PC-3 (cell line): ENCODE measurements at regions not wholly inside any gene's neighbourhood (a gene's known extent, or its start where the extent isn't known, plus 50 kb on each side); places are given as distances from the start of the nearest gene placed in this dataset.

Experiments used
- ATAC-seq: fragments of 200-7000 bp; cut with Tn5 transposase; 2 replicates; pipeline ENCODE4 v1.9.1; 2020; ENCODE audit warnings: mild to moderate bottlenecking, moderate library complexity
- BruUV-seq: library from RNA; stranded (reverse); fragments of 400-500 nt; replicated peaks from 2 replicates; lab custom pipeline; 2021; lab: Mats Ljungman, UMichigan
- CTCF ChIA-PET: fragments of 300-600 bp; sonication (Branson Sonifier 250); formaldehyde crosslinking; loops from one replicate; lab custom pipeline; 2022; ENCODE audit warnings: antibody characterized with exemption; lab: Charles Lee
- POLR2A ChIA-PET: fragments of 300-600 bp; sonication (Branson Sonifier 250); formaldehyde crosslinking; loops from one replicate; lab custom pipeline; 2022; ENCODE audit warnings: antibody characterized with exemption; ENCODE audit not compliant: unreplicated experiment; lab: Charles Lee
- DNase-seq: peaks from one replicate; pipeline ENCODE4 v3.0.0-alpha.2; 2015
- H2AFZ ChIP-seq: fragments of 300-600 bp; sonication (generic); 2 replicates; pipeline ENCODE4 v1.6.0; 2016; ENCODE audit warnings: antibody characterized with exemption, low read length
- H3F3A ChIP-seq: fragments of 300-600 bp; sonication (generic); one replicate; pipeline ENCODE4 v1.6.0; 2017; ENCODE audit warnings: antibody characterized with exemption, low read length, control low read depth, mild to moderate bottlenecking; ENCODE audit not compliant: unreplicated experiment
- H3K27ac ChIP-seq: fragments of 300-600 bp; sonication (generic); 2 replicates; pipeline ENCODE4 v1.5.1; 2016; ENCODE audit warnings: mild to moderate bottlenecking, low read length
- H3K27me3 ChIP-seq: fragments of 300-600 bp; sonication (generic); 2 replicates; pipeline ENCODE4 v1.6.1; 2016; ENCODE audit warnings: low read length, mixed read lengths
- H3K36me3 ChIP-seq: fragments of 300-600 bp; sonication (generic); 2 replicates; pipeline ENCODE4 v1.6.1; 2016; ENCODE audit warnings: low read depth, mixed run types, low read length, mixed read lengths
- H3K4me1 ChIP-seq: fragments of 300-600 bp; sonication (generic); 2 replicates; pipeline ENCODE4 v1.5.1; 2016; ENCODE audit warnings: low read length; ENCODE audit not compliant: insufficient read depth
- H3K4me2 ChIP-seq: fragments of 300-600 bp; sonication (generic); 2 replicates; pipeline ENCODE4 v1.6.0; 2016; ENCODE audit warnings: low read length
- H3K4me3 ChIP-seq: fragments of 300-600 bp; sonication (generic); 2 replicates; pipeline ENCODE4 v1.5.1; 2016; ENCODE audit warnings: mild to moderate bottlenecking, low read length, mixed read lengths
- H3K79me2 ChIP-seq: fragments of 300-600 bp; sonication (generic); 2 replicates; pipeline ENCODE4 v1.6.1; 2017; ENCODE audit warnings: low read length, mixed read lengths
- H3K9ac ChIP-seq: fragments of 300-600 bp; sonication (generic); 2 replicates; pipeline ENCODE4 v1.6.0; 2016; ENCODE audit warnings: mild to moderate bottlenecking, low read length
- H3K9me2 ChIP-seq: fragments of 300-600 bp; sonication (generic); replicated peaks from 2 replicates; pipeline ENCODE4 v1.6.1; 2016; ENCODE audit warnings: mixed run types, low read length, mixed read lengths
- H3K9me3 ChIP-seq: fragments of 300-600 bp; sonication (generic); 2 replicates; pipeline ENCODE4 v1.6.1; 2016; ENCODE audit warnings: low read length, mixed read lengths
- H4K20me1 ChIP-seq: fragments of 300-600 bp; sonication (generic); 2 replicates; pipeline ENCODE4 v1.6.1; 2016; ENCODE audit warnings: low read length, mixed read lengths
- EZH2 ChIP-seq: fragments of 300-600 bp; sonication (generic); IDR thresholded peaks from one replicate; pipeline ENCODE4 v1.6.1; 2017; ENCODE audit warnings: antibody characterized with exemption, mild to moderate bottlenecking, low read length; ENCODE audit not compliant: unreplicated experiment
- EZH2phosphoT487 ChIP-seq: fragments of 300-600 bp; sonication (generic); IDR thresholded peaks from 2 replicates; pipeline ENCODE4 v1.6.1; 2018; ENCODE audit warnings: mild to moderate bottlenecking, antibody characterized with exemption, low read length, borderline replicate concordance
- intact Hi-C: fragments of 100-400 bp; cut with micrococcal nuclease; formaldehyde crosslinking; loops from 2 replicates; pipeline ENCODE4 v1.9.0; 2023
- TF ChIP-seq, protein P1 (sequence below): fragments of 300-600 bp; sonication (generic); conservative IDR thresholded peaks from 2 replicates; pipeline ENCODE4 v1.5.1; 2017; ENCODE audit warnings: antibody characterized with exemption, low read depth, mild to moderate bottlenecking, low read length

DNA sequence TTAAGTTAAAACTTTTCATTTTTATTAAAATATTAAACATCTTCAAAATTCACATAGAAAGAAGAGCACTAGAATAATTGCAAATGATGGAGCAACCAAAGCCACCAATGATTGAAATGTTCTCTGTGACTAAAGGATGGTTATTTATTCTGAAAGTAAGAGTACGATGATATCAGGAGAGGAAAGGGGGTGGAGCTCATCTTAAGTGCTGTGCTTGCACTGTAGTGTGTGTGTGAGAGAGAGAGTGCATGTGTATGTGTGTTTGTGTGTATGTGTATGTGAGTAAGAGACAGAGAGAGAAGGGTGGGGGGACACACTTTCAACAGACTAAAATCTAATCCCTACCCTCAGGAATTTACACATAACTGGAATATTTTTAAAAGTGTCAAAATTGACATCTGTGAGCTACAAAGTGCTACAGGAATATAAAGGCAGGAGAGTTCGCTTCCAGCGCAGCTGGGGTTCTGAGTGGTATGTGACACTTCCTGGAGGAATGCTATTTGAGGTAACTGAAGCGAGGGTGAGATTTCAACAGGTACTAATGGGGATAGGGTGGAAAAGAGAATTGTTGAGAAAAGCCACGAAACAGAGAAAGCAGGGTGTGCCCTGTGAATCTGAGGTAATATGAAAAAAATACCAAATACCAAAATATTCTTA lies 57.2 kb upstream of the SMNDC1 start:
- intact Hi-C loops: no loop called here
- TF ChIP-seq EZH2phosphoT487: no peak
- TF ChIP-seq, protein P1, sequence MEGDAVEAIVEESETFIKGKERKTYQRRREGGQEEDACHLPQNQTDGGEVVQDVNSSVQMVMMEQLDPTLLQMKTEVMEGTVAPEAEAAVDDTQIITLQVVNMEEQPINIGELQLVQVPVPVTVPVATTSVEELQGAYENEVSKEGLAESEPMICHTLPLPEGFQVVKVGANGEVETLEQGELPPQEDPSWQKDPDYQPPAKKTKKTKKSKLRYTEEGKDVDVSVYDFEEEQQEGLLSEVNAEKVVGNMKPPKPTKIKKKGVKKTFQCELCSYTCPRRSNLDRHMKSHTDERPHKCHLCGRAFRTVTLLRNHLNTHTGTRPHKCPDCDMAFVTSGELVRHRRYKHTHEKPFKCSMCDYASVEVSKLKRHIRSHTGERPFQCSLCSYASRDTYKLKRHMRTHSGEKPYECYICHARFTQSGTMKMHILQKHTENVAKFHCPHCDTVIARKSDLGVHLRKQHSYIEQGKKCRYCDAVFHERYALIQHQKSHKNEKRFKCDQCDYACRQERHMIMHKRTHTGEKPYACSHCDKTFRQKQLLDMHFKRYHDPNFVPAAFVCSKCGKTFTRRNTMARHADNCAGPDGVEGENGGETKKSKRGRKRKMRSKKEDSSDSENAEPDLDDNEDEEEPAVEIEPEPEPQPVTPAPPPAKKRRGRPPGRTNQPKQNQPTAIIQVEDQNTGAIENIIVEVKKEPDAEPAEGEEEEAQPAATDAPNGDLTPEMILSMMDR: no peak
- TF ChIP-seq EZH2: no peak
- Histone ChIP-seq H3F3A (no peaks in the 10 kb centered on the region), H3K9me3 (no peaks in the 10 kb centered on the region), H3K4me3 (no peak overlapping the region), H3K27me3 (no peaks in the 10 kb centered on the region), H3K4me1 (peaks cover 44% of the 10 kb centered on the region), H3K4me2 (no peak overlapping the region), H3K9me2 (no peaks in the 10 kb centered on the region), H3K27ac (no peak overlapping the region), H3K36me3 (no peaks in the 10 kb centered on the region), H2AFZ (no peak overlapping the region), H3K79me2 (no peaks in the 10 kb centered on the region), H3K9ac (no peak overlapping the region), H4K20me1 (no peaks in the 10 kb centered on the region)
- DNase-seq (no peak), ATAC-seq (no peak)
- BruUV-seq: no TSS peak
- POLR2A ChIA-PET: no interaction called here
- CTCF ChIA-PET: interaction anchor here (0.7 kb wide), 1 partner anchor 28 kb away, joined by 4 read pairs; no protein-coding TSS in a partner anchor

DNA sequence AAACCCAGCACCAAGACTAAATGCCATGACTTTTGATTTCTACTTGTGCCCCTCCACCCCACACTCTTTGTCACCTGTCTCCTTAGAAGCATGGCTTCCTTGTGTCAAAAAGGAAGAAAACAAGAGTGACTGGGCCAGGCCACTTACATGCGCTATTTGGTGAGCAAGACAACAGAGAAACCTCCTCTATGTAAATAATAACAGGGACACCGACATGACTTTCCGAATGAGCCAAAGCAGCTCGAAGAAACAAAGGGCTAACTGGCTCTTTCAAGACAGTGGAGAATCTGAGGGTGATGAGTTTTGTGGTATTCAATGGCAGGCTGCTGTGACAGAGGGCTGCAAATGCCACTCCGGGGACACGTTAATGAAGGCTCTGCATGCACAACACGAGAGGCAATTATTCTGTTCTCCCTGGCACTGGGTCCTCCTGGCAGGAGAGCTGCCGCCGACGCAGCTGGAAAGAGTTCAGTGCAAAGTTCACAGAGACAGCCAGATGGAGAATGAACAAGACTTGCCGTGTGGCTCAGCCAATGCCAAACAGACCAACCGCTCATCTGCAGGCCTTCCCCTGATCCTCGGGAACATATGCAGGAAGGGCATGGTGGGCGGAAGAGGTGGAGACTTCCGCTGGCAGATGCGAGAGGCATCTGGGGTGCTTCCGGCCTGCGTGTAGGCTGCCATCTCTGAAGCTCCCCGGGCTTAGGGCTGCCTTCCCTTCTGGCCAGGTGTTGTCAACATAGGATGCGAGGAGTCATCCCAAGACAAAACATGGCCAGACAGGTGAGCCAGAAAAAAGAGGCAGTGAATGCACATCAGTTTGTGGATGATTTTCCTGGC lies 59.1 kb upstream of the SMNDC1 start:
- Histone ChIP-seq H4K20me1 (no peaks in the 10 kb centered on the region), H3K27me3 (no peaks in the 10 kb centered on the region), H3K9me3 (no peaks in the 10 kb centered on the region), H3K36me3 (no peaks in the 10 kb centered on the region), H3K9ac (peak overlapping the region; percentile 26; the same call in 1 of the 2 replicates), H3K27ac (peak overlapping the region; percentile 70), H3F3A (no peaks in the 10 kb centered on the region), H3K9me2 (no peaks in the 10 kb centered on the region), H3K4me1 (peaks cover 27% of the 10 kb centered on the region), H2AFZ (no peak overlapping the region), H3K4me3 (no peak overlapping the region), H3K79me2 (no peaks in the 10 kb centered on the region), H3K4me2 (peak overlapping the region; percentile 6)
- POLR2A ChIA-PET: no interaction called here
- ATAC-seq (no peak), DNase-seq (no peak)
- CTCF ChIA-PET: no interaction called here
- no TSS peak for BruUV-seq
- intact Hi-C loops: no loop called here
- TF ChIP-seq EZH2phosphoT487 (no peak), EZH2 (no peak)
- TF ChIP-seq, protein P1: no peak
